ENCODE measurements at regions not wholly inside any gene's neighbourhood (a gene's known extent, or its start where the extent isn't known, plus 50 kb on each side); places are given as distances from the start of the nearest gene placed in this dataset.

- TF ChIP-seq CTCF (IDR thresholded peaks at IDR 0.05), result no peak
- no peak for TF ChIP-seq POLR2A (IDR thresholded peaks at IDR 0.05)
These were observed 1179.7 kb downstream of the GATA3 start for GRCh38 chr10:9234191-9234590.

DNA sequence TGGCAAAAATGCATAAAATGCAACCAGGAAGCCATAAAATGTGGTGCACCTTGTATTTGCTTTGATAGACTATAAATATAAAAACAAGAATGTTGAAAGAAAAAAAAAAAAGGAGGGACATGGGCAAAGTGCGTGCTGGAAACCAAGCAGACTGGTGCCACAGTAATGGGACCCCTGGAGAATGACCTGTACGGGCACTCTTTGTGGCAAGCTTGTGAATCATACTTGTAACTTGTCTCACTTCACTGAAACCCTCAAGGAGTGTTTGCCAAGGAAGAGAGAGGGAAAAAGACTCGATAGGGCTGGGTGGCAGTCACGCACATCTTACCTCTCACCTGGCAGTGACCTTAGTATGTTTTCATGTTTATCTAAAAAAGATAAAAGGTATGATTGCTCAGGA lies 1183.6 kb downstream of the GATA3 start:
- peak; percentile 40 to 43 for DNase-seq
- intact Hi-C loops (cut with DNase I), result no loop called here
- TF ChIP-seq POLR2A (IDR thresholded peaks at IDR 0.05) (no peak), CTCF (IDR thresholded peaks at IDR 0.05) (no peak)

More at GRCh38 chr10:9234191-9234590, 1179.7 kb downstream of the GATA3 start:
- Histone ChIP-seq H3K36me3 (no peaks in the 10 kb centered on the region), H3K27me3 (no peaks in the 10 kb centered on the region), H3K4me1 (peaks cover 14 to 16% of the 10 kb centered on the region in 2 donors), H3K4me3 (replicated peaks in 1 of 3) (no peak overlapping the region), H3K9me3 (no peaks in the 10 kb centered on the region), H3K27ac (no peak overlapping the region)
- WGBS, 2 donors, result 70 to 82% methylated on average over 1 of the region's 1 CpG
- no peak for DNase-seq
- intact Hi-C loops (cut with DNase I), result no loop called here

GRCh38 chr10:9239298-9239697 lies 1184.8 kb downstream of the GATA3 start:
- 64 to 66% methylated on average over 8 of the region's 8 CpGs for WGBS, 2 donors
- Histone ChIP-seq H3K27me3 (no peaks in the 10 kb centered on the region), H3K9me3 (no peaks in the 10 kb centered on the region), H3K4me3 (replicated peaks in 1 of 3) (no peak overlapping the region), H3K4me1 (peaks cover 14 to 18% of the 10 kb centered on the region in 2 donors), H3K27ac (no peak overlapping the region), H3K36me3 (no peaks in the 10 kb centered on the region)
- DNase-seq, result no peak
- no peak for TF ChIP-seq CTCF (IDR thresholded peaks at IDR 0.05)
- TF ChIP-seq POLR2A (IDR thresholded peaks at IDR 0.05), result no peak
- intact Hi-C loops (cut with DNase I), result no loop called here

More for the DNA sequence above, 1183.6 kb downstream of the GATA3 start:
- H3K27me3 ChIP-seq, result no peaks in the 10 kb centered on the region
- 30 to 42% methylated on average over 4 of the region's 4 CpGs for WGBS, 2 donors
- no peak overlapping the region for H3K4me3 ChIP-seq (replicated peaks in 1 of 3)
- peaks cover 10% of the 10 kb centered on the region in 2 donors for H3K4me1 ChIP-seq
- H3K9me3 ChIP-seq, result no peaks in the 10 kb centered on the region
- H3K36me3 ChIP-seq, result no peaks in the 10 kb centered on the region
- H3K27ac ChIP-seq, result peak overlapping the region; percentile 40 to 74 (median 65)

- Histone ChIP-seq H3K27ac (peak overlapping the region; percentile 42 to 64 (median 57)), H3K4me3 (replicated peaks in 1 of 3) (no peak overlapping the region), H3K27me3 (no peaks in the 10 kb centered on the region), H3K4me1 (peaks cover 9 to 15% of the 10 kb centered on the region in 2 donors), H3K9me3 (no peaks in the 10 kb centered on the region), H3K36me3 (no peaks in the 10 kb centered on the region)
- intact Hi-C loops (cut with DNase I), result no loop called here
- WGBS, 2 donors, result 19 to 36% methylated on average over 6 of the region's 6 CpGs
- no peak for TF ChIP-seq CTCF (IDR thresholded peaks at IDR 0.05)
- DNase-seq, result peak; percentile 46 to 63
These were observed 1189.5 kb downstream of the GATA3 start for GRCh38 chr10:9243941-9244411.

GRCh38 chr10:9244864-9245263 lies 1190.4 kb downstream of the GATA3 start:
- 24 to 39% methylated on average over 1 of the region's 1 CpG for WGBS, 2 donors
- H3K4me1 ChIP-seq, result peaks cover 9 to 15% of the 10 kb centered on the region in 2 donors
- no peaks in the 10 kb centered on the region for H3K27me3 ChIP-seq
- peak; percentile 14 to 32 for DNase-seq
- H3K36me3 ChIP-seq, result no peaks in the 10 kb centered on the region
- no peak overlapping the region for H3K4me3 ChIP-seq (replicated peaks in 1 of 3)
- H3K27ac ChIP-seq, result peak overlapping the region in 2 of 3 donors; percentile 42 to 64
- no peaks in the 10 kb centered on the region for H3K9me3 ChIP-seq
- TF ChIP-seq POLR2A (IDR thresholded peaks at IDR 0.05) (no peak), CTCF (IDR thresholded peaks at IDR 0.05) (no peak)
- intact Hi-C loops (cut with DNase I), result no loop called here

Measured in thyroid gland (tissue), 4 donors.